ENCODE measurements at regions not wholly inside any gene's neighbourhood (a gene's known extent, or its start where the extent isn't known, plus 50 kb on each side); places are given as distances from the start of the nearest gene placed in this dataset.

GRCh38 chr14:104315625-104316024 lies 177.2 kb downstream of the KIF26A start:
- no TSS peak for BruUV-seq (replicated peaks)
- POLR2A ChIA-PET: no interaction called here
- RAD21 ChIA-PET (ENCODE audit: low non-redundant PET in 1 of 2, low total read pairs in 2 of 2, uncharacterized antibody in 2 of 2, unreplicated experiment in 2 of 2): no interaction called here

DNA sequence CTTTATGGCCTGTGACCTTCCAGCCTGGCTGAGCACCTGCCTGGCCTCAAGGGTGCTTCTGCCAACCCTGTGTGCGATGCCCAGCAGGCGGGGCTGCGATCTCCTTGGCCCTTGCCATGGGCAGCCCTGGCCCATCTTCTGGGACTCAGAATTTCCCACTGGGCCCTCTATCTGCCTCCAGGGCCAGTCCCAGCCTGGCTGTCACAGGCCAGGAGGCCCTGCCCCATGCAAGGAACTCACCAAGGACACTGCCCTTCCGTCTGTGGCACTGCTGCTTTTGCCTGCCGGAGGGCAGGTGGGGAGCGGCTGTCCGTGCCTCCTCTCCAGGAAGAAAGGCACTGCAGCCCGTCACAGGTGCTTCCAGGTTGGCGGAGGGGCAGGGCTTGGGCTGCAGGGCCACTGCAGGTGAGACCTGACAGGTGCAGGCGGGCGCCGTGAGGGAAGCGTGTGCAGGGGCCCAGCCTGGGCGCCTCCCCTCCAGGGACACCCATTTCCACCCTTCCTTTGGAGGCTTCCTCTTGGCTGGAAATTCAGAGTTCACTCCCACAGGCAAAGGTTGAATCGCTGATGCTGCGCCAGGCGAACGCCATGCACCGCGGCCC lies 177.8 kb downstream of the KIF26A start:
- ATAC-seq (no peak), DNase-seq (ENCODE audit: low read depth, low spot score) (no peak)
- no peaks in the 10 kb centered on the region for H3K36me3 ChIP-seq (ENCODE audit: control insufficient read depth in 1 of 2, insufficient read depth in 2 of 2, low read length in 2 of 2)
- no peak overlapping the region for H3K4me3 ChIP-seq (replicated peaks in 1 of 2; ENCODE audit: low read depth in 1 of 2, low read length in 2 of 2)
- no TSS peak for BruUV-seq (replicated peaks)
- no peaks in the 10 kb centered on the region for H3K79me2 ChIP-seq (ENCODE audit: insufficient read depth, low read length)
- POLR2A ChIA-PET: no interaction called here
- RAD21 ChIA-PET (ENCODE audit: low non-redundant PET in 1 of 2, low total read pairs in 2 of 2, uncharacterized antibody in 2 of 2, unreplicated experiment in 2 of 2): no interaction called here
- intact Hi-C loops (cut with micrococcal nuclease): no loop called here
- H3K9me3 ChIP-seq (ENCODE audit: control insufficient read depth in 1 of 2, insufficient read depth in 1 of 2, low read depth in 1 of 2, low read length in 2 of 2): peaks cover 0 to 2% of the 10 kb centered on the region in 2 experiments; a peak in 1 of 4 replicates
- H3K9me2 ChIP-seq (ENCODE audit: insufficient read depth): no peaks in the 10 kb centered on the region
- no peak overlapping the region for H3K9ac ChIP-seq (ENCODE audit: low read length)
- no peak overlapping the region for H3K27ac ChIP-seq (ENCODE audit: low read depth, low read length)
- CTCF ChIA-PET: no interaction called here
- peaks cover 6% of the 10 kb centered on the region; the same call in 1 of the 2 replicates for H3K27me3 ChIP-seq (ENCODE audit: insufficient read depth, low read length)
- no peaks in the 10 kb centered on the region for H3K4me1 ChIP-seq (ENCODE audit: control insufficient read depth in 1 of 2, insufficient read depth in 2 of 2, low read length in 2 of 2)
- H4K20me1 ChIP-seq (ENCODE audit: insufficient read depth): no peaks in the 10 kb centered on the region
- H2AFZ ChIP-seq (ENCODE audit: low read depth, low read length, poor library complexity, severe bottlenecking): no peak overlapping the region
- no peak overlapping the region for H3K4me2 ChIP-seq (ENCODE audit: low read length)
- no peak for TF ChIP-seq EGR1 (IDR thresholded peaks at IDR 0.05; ENCODE audit: low read depth)
- no peak for TF ChIP-seq ZFX (IDR thresholded peaks at IDR 0.05)
- no peak for TF ChIP-seq CEBPB (IDR thresholded peaks at IDR 0.05; ENCODE audit: low read depth)
- TF ChIP-seq, protein P1, sequence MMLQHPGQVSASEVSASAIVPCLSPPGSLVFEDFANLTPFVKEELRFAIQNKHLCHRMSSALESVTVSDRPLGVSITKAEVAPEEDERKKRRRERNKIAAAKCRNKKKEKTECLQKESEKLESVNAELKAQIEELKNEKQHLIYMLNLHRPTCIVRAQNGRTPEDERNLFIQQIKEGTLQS (IDR thresholded peaks at IDR 0.05): no peak
- TF ChIP-seq, protein P2, sequence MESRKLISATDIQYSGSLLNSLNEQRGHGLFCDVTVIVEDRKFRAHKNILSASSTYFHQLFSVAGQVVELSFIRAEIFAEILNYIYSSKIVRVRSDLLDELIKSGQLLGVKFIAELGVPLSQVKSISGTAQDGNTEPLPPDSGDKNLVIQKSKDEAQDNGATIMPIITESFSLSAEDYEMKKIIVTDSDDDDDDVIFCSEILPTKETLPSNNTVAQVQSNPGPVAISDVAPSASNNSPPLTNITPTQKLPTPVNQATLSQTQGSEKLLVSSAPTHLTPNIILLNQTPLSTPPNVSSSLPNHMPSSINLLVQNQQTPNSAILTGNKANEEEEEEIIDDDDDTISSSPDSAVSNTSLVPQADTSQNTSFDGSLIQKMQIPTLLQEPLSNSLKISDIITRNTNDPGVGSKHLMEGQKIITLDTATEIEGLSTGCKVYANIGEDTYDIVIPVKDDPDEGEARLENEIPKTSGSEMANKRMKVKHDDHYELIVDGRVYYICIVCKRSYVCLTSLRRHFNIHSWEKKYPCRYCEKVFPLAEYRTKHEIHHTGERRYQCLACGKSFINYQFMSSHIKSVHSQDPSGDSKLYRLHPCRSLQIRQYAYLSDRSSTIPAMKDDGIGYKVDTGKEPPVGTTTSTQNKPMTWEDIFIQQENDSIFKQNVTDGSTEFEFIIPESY (IDR thresholded peaks at IDR 0.05; ENCODE audit: extremely low read depth, insufficient replicate concordance, low read length): no peak
- TF ChIP-seq TCF7L2 (IDR thresholded peaks at IDR 0.05; ENCODE audit: borderline replicate concordance, extremely low read depth, insufficient read depth, insufficient read length): no peak
- TF ChIP-seq YY1 (IDR thresholded peaks at IDR 0.05; ENCODE audit: extremely low read depth, insufficient replicate concordance, low read depth, low read length): no peak
- no peak for TF ChIP-seq POLR2AphosphoS5 (IDR thresholded peaks at IDR 0.05; ENCODE audit: low read depth, low read length)
- no peak for TF ChIP-seq RAD21 (IDR thresholded peaks at IDR 0.05; ENCODE audit: low read depth)
- TF ChIP-seq EZH2 (IDR thresholded peaks at IDR 0.05): no peak
- no peak for TF ChIP-seq SP1 (IDR thresholded peaks at IDR 0.05; ENCODE audit: low read depth)
- TF ChIP-seq MAX (IDR thresholded peaks at IDR 0.05): no peak
- TF ChIP-seq, protein P3, sequence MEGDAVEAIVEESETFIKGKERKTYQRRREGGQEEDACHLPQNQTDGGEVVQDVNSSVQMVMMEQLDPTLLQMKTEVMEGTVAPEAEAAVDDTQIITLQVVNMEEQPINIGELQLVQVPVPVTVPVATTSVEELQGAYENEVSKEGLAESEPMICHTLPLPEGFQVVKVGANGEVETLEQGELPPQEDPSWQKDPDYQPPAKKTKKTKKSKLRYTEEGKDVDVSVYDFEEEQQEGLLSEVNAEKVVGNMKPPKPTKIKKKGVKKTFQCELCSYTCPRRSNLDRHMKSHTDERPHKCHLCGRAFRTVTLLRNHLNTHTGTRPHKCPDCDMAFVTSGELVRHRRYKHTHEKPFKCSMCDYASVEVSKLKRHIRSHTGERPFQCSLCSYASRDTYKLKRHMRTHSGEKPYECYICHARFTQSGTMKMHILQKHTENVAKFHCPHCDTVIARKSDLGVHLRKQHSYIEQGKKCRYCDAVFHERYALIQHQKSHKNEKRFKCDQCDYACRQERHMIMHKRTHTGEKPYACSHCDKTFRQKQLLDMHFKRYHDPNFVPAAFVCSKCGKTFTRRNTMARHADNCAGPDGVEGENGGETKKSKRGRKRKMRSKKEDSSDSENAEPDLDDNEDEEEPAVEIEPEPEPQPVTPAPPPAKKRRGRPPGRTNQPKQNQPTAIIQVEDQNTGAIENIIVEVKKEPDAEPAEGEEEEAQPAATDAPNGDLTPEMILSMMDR (IDR thresholded peaks at IDR 0.05 in 2 of 3, conservative IDR thresholded peaks at IDR 0.05 in 1 of 3; ENCODE audit: borderline replicate concordance in 1 of 3, insufficient read depth in 1 of 3, low read depth in 2 of 3, low read length in 2 of 3): no peak
- TF ChIP-seq ZNF274 (IDR thresholded peaks at IDR 0.05; ENCODE audit: low read depth, low read length): no peak
- TF ChIP-seq SIN3A (IDR thresholded peaks at IDR 0.05; ENCODE audit: low read depth): no peak
- TF ChIP-seq EZH2phosphoT487 (IDR thresholded peaks at IDR 0.05; ENCODE audit: borderline replicate concordance): no peak

More at GRCh38 chr14:104315625-104316024, 177.2 kb downstream of the KIF26A start:
- no peaks in the 10 kb centered on the region for H4K20me1 ChIP-seq (ENCODE audit: insufficient read depth)
- peaks cover 0 to 5% of the 10 kb centered on the region in 2 experiments; a peak in 1 of 4 replicates for H3K9me3 ChIP-seq (ENCODE audit: control insufficient read depth in 1 of 2, insufficient read depth in 1 of 2, low read depth in 1 of 2, low read length in 2 of 2)
- H3K27ac ChIP-seq (ENCODE audit: low read depth, low read length): no peak overlapping the region
- H3K4me2 ChIP-seq (ENCODE audit: low read length): no peak overlapping the region
- DNase-seq (ENCODE audit: low read depth, low spot score) (no peak), ATAC-seq (no peak)
- CTCF ChIA-PET: no interaction called here
- intact Hi-C loops (cut with micrococcal nuclease): no loop called here
- TF ChIP-seq CBX3 (IDR thresholded peaks at IDR 0.05; ENCODE audit: low read depth) (no peak), ELF1 (IDR thresholded peaks at IDR 0.05; ENCODE audit: borderline replicate concordance, low read depth) (no peak)
- H3K36me3 ChIP-seq (ENCODE audit: control insufficient read depth in 1 of 2, insufficient read depth in 2 of 2, low read length in 2 of 2): no peaks in the 10 kb centered on the region
- no peaks in the 10 kb centered on the region for H3K9me2 ChIP-seq (ENCODE audit: insufficient read depth)
- H3K79me2 ChIP-seq (ENCODE audit: insufficient read depth, low read length): no peaks in the 10 kb centered on the region
- H3K9ac ChIP-seq (ENCODE audit: low read length): no peak overlapping the region
- peaks cover 6% of the 10 kb centered on the region; the same call in 1 of the 2 replicates for H3K27me3 ChIP-seq (ENCODE audit: insufficient read depth, low read length)
- H2AFZ ChIP-seq (ENCODE audit: low read depth, low read length, poor library complexity, severe bottlenecking): no peak overlapping the region
- no peak overlapping the region for H3K4me3 ChIP-seq (replicated peaks in 1 of 2; ENCODE audit: low read depth in 1 of 2, low read length in 2 of 2)
- H3K4me1 ChIP-seq (ENCODE audit: control insufficient read depth in 1 of 2, insufficient read depth in 2 of 2, low read length in 2 of 2): no peaks in the 10 kb centered on the region
